HEK293 (cell line): ENCODE measurements at regions not wholly inside any gene's neighbourhood (a gene's known extent, or its start where the extent isn't known, plus 50 kb on each side); places are given as distances from the start of the nearest gene placed in this dataset.

Experiments
- CTCF ChIP-seq: fragments of 450-650 bp; formaldehyde crosslinking; IDR thresholded peaks from 2 replicates; pipeline ENCODE4 v1.5.1; 2016; ENCODE audit warnings: missing biosample characterization, missing genetic modification characterization
- KLF8 ChIP-seq: fragments of 450-650 bp; formaldehyde crosslinking; IDR thresholded peaks from 2 replicates; pipeline ENCODE4 v1.5.1; 2016; ENCODE audit warnings: missing biosample characterization, missing genetic modification characterization
- MYNN ChIP-seq: fragments of 450-650 bp; formaldehyde crosslinking; IDR thresholded peaks from 2 replicates; pipeline ENCODE4 v1.5.1; 2016; ENCODE audit warnings: missing biosample characterization, missing genetic modification characterization, borderline replicate concordance
- MZF1 ChIP-seq: fragments of 450-650 bp; formaldehyde crosslinking; IDR thresholded peaks from 2 replicates; pipeline ENCODE4 v1.5.1; 2017; ENCODE audit warnings: missing biosample characterization, missing genetic modification characterization, borderline replicate concordance
- REST ChIP-seq: fragments of 450-650 bp; formaldehyde crosslinking; IDR thresholded peaks from 2 replicates; pipeline ENCODE4 v1.5.1; 2016; ENCODE audit warnings: missing biosample characterization, missing genetic modification characterization
- TCF7L2 ChIP-seq: IDR thresholded peaks from 2 replicates; pipeline ENCODE4 v1.6.1; 2011; ENCODE audit warnings: low read depth, mild to moderate bottlenecking, inconsistent platforms, low read length, moderate library complexity, borderline replicate concordance
- ZNF292 ChIP-seq: fragments of 450-650 bp; formaldehyde crosslinking; IDR thresholded peaks from 2 replicates; pipeline ENCODE4 v1.5.1; 2016; ENCODE audit warnings: low read depth, missing biosample characterization, missing genetic modification characterization, borderline replicate concordance
- ZNF335 ChIP-seq: fragments of 450-650 bp; formaldehyde crosslinking; conservative IDR thresholded peaks from 2 replicates; pipeline ENCODE4 v1.5.1; 2016; ENCODE audit warnings: missing biosample characterization, missing genetic modification characterization
- ZNF341 ChIP-seq: fragments of 450-650 bp; formaldehyde crosslinking; IDR thresholded peaks from 2 replicates; pipeline ENCODE4; 2016; ENCODE audit warnings: low read depth, missing biosample characterization, missing genetic modification characterization
- ZNF518A ChIP-seq: fragments of 450-650 bp; formaldehyde crosslinking; conservative IDR thresholded peaks from 2 replicates; pipeline ENCODE4 v1.5.1; 2016; ENCODE audit warnings: low read depth, missing biosample characterization, missing genetic modification characterization
- ZNF521 ChIP-seq: fragments of 450-650 bp; formaldehyde crosslinking; IDR thresholded peaks from 2 replicates; pipeline ENCODE4 v1.5.1; 2017; ENCODE audit warnings: missing biosample characterization, mild to moderate bottlenecking, missing genetic modification characterization
- ZNF670 ChIP-seq: fragments of 450-650 bp; formaldehyde crosslinking; IDR thresholded peaks from 2 replicates; pipeline ENCODE4 v1.5.1; 2016; ENCODE audit warnings: missing biosample characterization, missing genetic modification characterization, low read depth
- ZNF707 ChIP-seq: fragments of 450-650 bp; formaldehyde crosslinking; IDR thresholded peaks from 2 replicates; pipeline ENCODE4 v1.5.1; 2016; ENCODE audit warnings: missing biosample characterization, missing genetic modification characterization
- ZSCAN16 ChIP-seq: fragments of 450-650 bp; formaldehyde crosslinking; IDR thresholded peaks from 2 replicates; pipeline ENCODE4 v1.5.1; 2016; ENCODE audit warnings: missing biosample characterization, missing genetic modification characterization

GRCh38 chr1:81590171-81590570, 210.6 kb upstream of the ADGRL2 start:
- TF ChIP-seq ZNF292 (tag by site-specific recombination) (no peak), CTCF (tag by site-specific recombination) (no peak), KLF8 (tag by site-specific recombination) (no peak), ZNF335 (tag by site-specific recombination) (no peak), ZSCAN16 (tag by site-specific recombination) (no peak), MZF1 (tag by site-specific recombination) (no peak), ZNF341 (tag by site-specific recombination) (no peak), ZNF518A (tag by site-specific recombination) (no peak), MYNN (tag by site-specific recombination) (no peak), ZNF521 (tag by site-specific recombination) (no peak), TCF7L2 (no peak), ZNF707 (tag by site-specific recombination) (no peak), REST (no peak), ZNF670 (tag by site-specific recombination) (no peak)
